Left ventricle myocardium inferior (tissue), 1 donor: ENCODE measurements at regions not wholly inside any gene's neighbourhood (a gene's known extent, or its start where the extent isn't known, plus 50 kb on each side); places are given as distances from the start of the nearest gene placed in this dataset.
"Not testable (repeated sequence)": the region's sequence is repeated elsewhere in the genome, so short reads cannot be mapped to it uniquely, and the experiment has no call there.

Experiments
- DNase-seq: peaks from one replicate; pipeline ENCODE4 v3.0.0-alpha.2; 2020
- H3K27ac ChIP-seq: fragments of 200-600 bp; replicated peaks from 2 replicates; pipeline ENCODE4 v1.8.0; 2021
- H3K27me3 ChIP-seq: fragments of 200-600 bp; 2 replicates; pipeline ENCODE4 v1.8.0; 2021; ENCODE audit warnings: low read depth
- H3K36me3 ChIP-seq: fragments of 200-600 bp; 2 replicates; pipeline ENCODE4 v1.8.0; 2021
- H3K4me1 ChIP-seq: fragments of 200-600 bp; 2 replicates; pipeline ENCODE4 v1.8.0; 2021
- H3K4me3 ChIP-seq: fragments of 200-600 bp; 2 replicates; pipeline ENCODE4 v1.8.0; 2021; ENCODE audit warnings: mild to moderate bottlenecking, moderate library complexity
- H3K9me3 ChIP-seq: fragments of 200-600 bp; replicated peaks from 2 replicates; pipeline ENCODE4 v1.8.0; 2021
- CTCF ChIP-seq: fragments of 200-600 bp; IDR thresholded peaks from 2 replicates; pipeline ENCODE4 v1.8.0; 2021; ENCODE audit warnings: antibody characterized with exemption, mild to moderate bottlenecking, borderline replicate concordance
- intact Hi-C: fragments of 100-400 bp; cut with micrococcal nuclease; formaldehyde crosslinking; loops from one replicate; pipeline ENCODE4 v1.11.0; 2022
- donor health status: DM: no; HTN: yes; CAD: no; lungs with severe emphysema.

DNA sequence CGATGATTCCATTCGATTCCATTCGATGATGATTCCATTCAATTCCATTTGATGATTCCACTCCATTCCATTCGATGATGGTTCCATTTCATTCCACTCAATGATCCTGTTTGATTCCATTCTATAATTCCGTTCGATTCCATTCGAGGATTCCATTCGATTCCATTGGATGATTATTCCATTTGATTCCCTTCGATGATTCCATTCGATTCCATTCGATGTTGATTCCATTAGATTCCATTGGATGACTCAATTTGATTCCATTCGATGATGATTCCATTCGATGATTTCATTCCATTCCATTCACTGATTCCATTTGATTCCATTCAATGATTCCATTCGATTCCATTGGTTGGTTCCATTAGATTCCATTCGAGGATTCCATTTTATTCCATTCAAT is 1084.4 kb downstream of the RPIA start:
- TF ChIP-seq CTCF = no peak
- Histone ChIP-seq H3K4me1 (no peaks in the 10 kb centered on the region), H3K27me3 (no peaks in the 10 kb centered on the region), H3K27ac (no peak overlapping the region), H3K36me3 (no peaks in the 10 kb centered on the region), H3K4me3 (no peak overlapping the region), H3K9me3 (peaks cover 99% of the 10 kb centered on the region)
- no peak for DNase-seq
- intact Hi-C loops = no loop called here

GRCh38 chr2:89780318-89780717 is 1088.8 kb downstream of the RPIA start:
- intact Hi-C loops = no loop called here
- no peak overlapping the region for H3K4me3 ChIP-seq
- peaks cover 100% of the 10 kb centered on the region for H3K9me3 ChIP-seq
- no peak overlapping the region for H3K27ac ChIP-seq
- TF ChIP-seq CTCF = no peak
- no peaks in the 10 kb centered on the region for H3K36me3 ChIP-seq
- no peak for DNase-seq
- H3K27me3 ChIP-seq = no peaks in the 10 kb centered on the region
- H3K4me1 ChIP-seq = no peaks in the 10 kb centered on the region

DNA sequence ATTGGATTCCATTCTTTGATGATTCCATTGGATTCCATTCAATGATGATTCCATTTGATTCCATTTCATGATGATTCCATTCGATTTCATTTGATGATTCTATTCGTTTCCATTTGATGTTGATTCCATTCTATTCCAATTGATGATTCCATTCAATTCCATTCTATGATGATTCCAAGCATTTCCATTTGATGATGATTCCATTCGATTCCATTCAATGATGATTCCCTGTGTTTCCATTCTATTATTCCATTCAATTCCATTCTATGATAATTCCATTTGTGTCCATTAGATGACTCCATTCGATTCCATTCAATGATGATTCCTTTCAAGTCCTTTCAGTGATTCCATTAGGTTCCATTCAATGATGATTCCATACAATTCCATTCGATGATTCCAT is 1090.5 kb downstream of the RPIA start:
- no peaks in the 10 kb centered on the region for H3K4me1 ChIP-seq
- peaks cover 98% of the 10 kb centered on the region for H3K9me3 ChIP-seq
- H3K36me3 ChIP-seq = no peaks in the 10 kb centered on the region
- H3K27ac ChIP-seq = no peak overlapping the region
- DNase-seq = no peak
- TF ChIP-seq CTCF = no peak
- intact Hi-C loops = no loop called here
- no peak overlapping the region for H3K4me3 ChIP-seq
- H3K27me3 ChIP-seq = no peaks in the 10 kb centered on the region

GRCh38 chr2:89784960-89785359 is 1093.5 kb downstream of the RPIA start:
- intact Hi-C loops = no loop called here
- no peaks in the 10 kb centered on the region for H3K4me1 ChIP-seq
- H3K36me3 ChIP-seq = no peaks in the 10 kb centered on the region
- no peak overlapping the region for H3K4me3 ChIP-seq
- peaks cover 97% of the 10 kb centered on the region for H3K9me3 ChIP-seq
- TF ChIP-seq CTCF = no peak
- H3K27ac ChIP-seq = no peak overlapping the region
- DNase-seq = no peak
- H3K27me3 ChIP-seq = no peaks in the 10 kb centered on the region

DNA sequence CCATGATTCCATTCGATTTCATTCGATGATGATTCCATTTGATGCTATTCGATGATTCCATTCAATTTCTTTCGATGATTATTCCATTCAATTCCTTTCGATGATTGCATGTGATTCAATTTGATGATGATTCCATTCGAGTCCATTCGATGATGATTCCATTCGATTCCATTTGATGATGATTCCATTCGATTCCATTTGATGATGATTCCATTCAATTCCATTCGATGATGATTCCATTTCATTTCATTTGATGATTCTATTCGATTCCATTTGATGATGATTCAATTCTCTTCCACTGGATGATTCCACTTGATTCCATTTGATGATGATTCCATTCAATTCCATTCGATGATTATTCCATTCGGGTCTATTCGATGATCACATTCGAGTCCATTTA is 1094.1 kb downstream of the RPIA start:
- intact Hi-C loops, DNase-seq: not testable (repeated sequence)
- H3K9me3 ChIP-seq = peaks cover 97% of the 10 kb centered on the region

DNA sequence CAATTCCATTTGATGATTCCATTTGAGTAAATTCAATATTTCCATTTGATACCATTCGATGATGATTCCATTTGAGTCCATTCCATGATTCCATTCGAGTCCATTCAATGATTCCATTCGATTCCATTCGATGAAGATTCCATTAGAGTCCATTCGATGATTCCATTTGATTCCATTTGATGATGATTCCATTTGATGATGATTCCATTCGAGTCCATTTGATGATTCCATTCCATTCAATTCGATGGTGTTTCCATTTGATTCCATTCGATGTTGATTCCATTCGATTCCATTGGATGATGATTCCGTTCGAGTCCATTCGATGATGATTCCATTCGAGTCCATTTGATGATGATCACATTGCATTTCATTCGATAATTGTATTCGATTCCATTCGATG is 1095.2 kb downstream of the RPIA start:
- H3K36me3 ChIP-seq, H3K27me3 ChIP-seq, DNase-seq, H3K4me3 ChIP-seq, H3K4me1 ChIP-seq, H3K27ac ChIP-seq, intact Hi-C loops: not testable (repeated sequence)
- peaks cover 97% of the 10 kb centered on the region for H3K9me3 ChIP-seq

More for the DNA sequence above, 1094.1 kb downstream of the RPIA start:
- H3K27me3 ChIP-seq, H3K36me3 ChIP-seq, H3K4me3 ChIP-seq, H3K4me1 ChIP-seq, H3K27ac ChIP-seq: not testable (repeated sequence)

DNA sequence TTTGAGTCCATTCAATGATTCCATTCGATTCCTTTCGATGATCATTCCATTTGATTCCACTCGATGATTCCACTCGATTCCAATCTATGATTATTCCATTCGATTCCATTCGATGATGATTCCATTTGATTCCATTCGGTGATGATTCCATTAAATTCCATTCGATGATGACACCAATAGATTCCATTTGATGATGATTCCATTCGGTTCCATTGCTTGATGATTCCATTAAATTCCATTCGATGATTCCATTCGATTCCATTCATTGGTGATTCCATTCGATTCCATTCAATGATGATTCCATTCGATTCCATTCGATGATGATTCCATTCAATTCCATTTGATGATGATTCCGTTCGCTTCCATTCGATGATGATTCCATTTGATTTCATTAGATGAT is 1104.1 kb downstream of the RPIA start:
- peaks cover 100% of the 10 kb centered on the region for H3K9me3 ChIP-seq
- H3K27ac ChIP-seq, intact Hi-C loops, H3K4me1 ChIP-seq, H3K27me3 ChIP-seq, H3K36me3 ChIP-seq, H3K4me3 ChIP-seq, DNase-seq: not testable (repeated sequence)
